Neural progenitor cell (in vitro differentiated cells): ENCODE measurements at regions not wholly inside any gene's neighbourhood (a gene's known extent, or its start where the extent isn't known, plus 50 kb on each side); places are given as distances from the start of the nearest gene placed in this dataset.

Experiments used
- DNase-seq: peaks from one replicate; pipeline ENCODE4 v3.0.0-alpha.2; 2016; ENCODE audit warnings: low spot score
- H2AFZ ChIP-seq: fragments of 200-600 bp; sonication (generic); replicated peaks from 2 replicates; pipeline ENCODE4 v1.6.1; 2016; ENCODE audit warnings: antibody characterized with exemption
- H3F3A ChIP-seq: fragments of 200-600 bp; sonication (generic); 2 replicates; pipeline ENCODE4 v1.6.1; 2016; ENCODE audit warnings: antibody characterized with exemption, low read depth
- H3K27ac ChIP-seq: fragments of 200-600 bp; sonication (generic); 2 replicates; pipeline ENCODE4 v1.5.1; 2016; ENCODE audit warnings: mild to moderate bottlenecking
- H3K27me3 ChIP-seq: fragments of 200-600 bp; sonication (generic); 2 replicates; pipeline ENCODE4 v1.6.1; 2016; ENCODE audit warnings: mild to moderate bottlenecking, moderate library complexity
- H3K36me3 ChIP-seq: fragments of 200-600 bp; sonication (generic); 2 replicates; pipeline ENCODE4 v1.5.1; 2016
- H3K4me1 ChIP-seq: fragments of 200-600 bp; sonication (generic); 2 replicates; pipeline ENCODE4 v1.6.1; 2016; ENCODE audit warnings: mixed run types
- H3K4me2 ChIP-seq: fragments of 200-600 bp; sonication (generic); 2 replicates; pipeline ENCODE4 v1.6.1; 2016
- H3K4me3 ChIP-seq: fragments of 200-600 bp; sonication (generic); 2 replicates; pipeline ENCODE4 v1.5.1; 2016
- H3K79me2 ChIP-seq: fragments of 200-600 bp; sonication (generic); 2 replicates; pipeline ENCODE4 v1.6.1; 2016; ENCODE audit warnings: low read depth
- H3K9ac ChIP-seq: fragments of 200-600 bp; sonication (generic); 2 replicates; pipeline ENCODE4 v1.6.1; 2016
- H3K9me3 ChIP-seq: fragments of 200-600 bp; sonication (generic); 2 replicates; pipeline ENCODE4 v1.5.1; 2016; ENCODE audit warnings: low read depth
- H4K20me1 ChIP-seq: fragments of 200-600 bp; sonication (generic); 2 replicates; pipeline ENCODE4 v1.6.1; 2016; ENCODE audit warnings: low read depth
- H3K27ac Mint-ChIP-seq: 3 replicates; pipeline ENCODE4 v1.8.0; 2021; ENCODE audit warnings: mixed read lengths
- H3K27me3 Mint-ChIP-seq: 2 replicates; pipeline ENCODE4 v1.8.0; 2022; ENCODE audit warnings: low read depth, mild to moderate bottlenecking, inconsistent platforms, moderate library complexity, mixed read lengths; ENCODE audit not compliant: insufficient read depth
- H3K36me3 Mint-ChIP-seq: 3 replicates; pipeline ENCODE4 v1.8.0; 2021; ENCODE audit warnings: mixed read lengths
- H3K4me1 Mint-ChIP-seq: 3 replicates; pipeline ENCODE4 v1.8.0; 2021; ENCODE audit warnings: mixed read lengths
- H3K4me3 Mint-ChIP-seq: 3 replicates; pipeline ENCODE4 v1.8.0; 2021; ENCODE audit warnings: mild to moderate bottlenecking, moderate library complexity, mixed read lengths
- H3K9me3 Mint-ChIP-seq: 3 replicates; pipeline ENCODE4 v1.8.0; 2020; ENCODE audit warnings: mixed read lengths
- CTCF ChIP-seq: fragments of 200-600 bp; sonication (generic); IDR thresholded peaks from 2 replicates; pipeline ENCODE4 v1.5.1; 2017; ENCODE audit warnings: antibody characterized with exemption, mild to moderate bottlenecking
- EZH2 ChIP-seq: fragments of 200-600 bp; sonication (generic); IDR thresholded peaks from 2 replicates; pipeline ENCODE4 v1.6.1; 2017; ENCODE audit warnings: antibody characterized with exemption, mild to moderate bottlenecking, moderate library complexity
- EZH2phosphoT487 ChIP-seq: fragments of 200-600 bp; sonication (generic); IDR thresholded peaks from 2 replicates; pipeline ENCODE4 v1.6.1; 2017; ENCODE audit warnings: antibody characterized with exemption

GRCh38 chr13:112244495-112245177, 131.5 kb upstream of the SPACA7 start:
- H3K36me3 Mint-ChIP-seq, result no peaks in the 10 kb centered on the region
- no peak overlapping the region for H3K4me3 Mint-ChIP-seq
- no peaks in the 10 kb centered on the region for H3F3A ChIP-seq
- peaks cover 45% of the 10 kb centered on the region for H3K4me1 Mint-ChIP-seq
- H3K36me3 ChIP-seq, result no peaks in the 10 kb centered on the region
- no peaks in the 10 kb centered on the region for H4K20me1 ChIP-seq
- no peak overlapping the region for H3K4me3 ChIP-seq
- no peaks in the 10 kb centered on the region for H3K9me3 ChIP-seq
- peaks cover 9% of the 10 kb centered on the region for H3K4me1 ChIP-seq
- no peaks in the 10 kb centered on the region for H3K27me3 ChIP-seq
- no peak overlapping the region for H3K9ac ChIP-seq
- H3K4me2 ChIP-seq, result no peak overlapping the region
- no peak for DNase-seq
- no peak overlapping the region for H3K27ac Mint-ChIP-seq
- no peak overlapping the region for H2AFZ ChIP-seq
- H3K27me3 Mint-ChIP-seq, result peaks cover 3% of the 10 kb centered on the region
- H3K79me2 ChIP-seq, result no peaks in the 10 kb centered on the region
- TF ChIP-seq CTCF, result no peak
- TF ChIP-seq EZH2phosphoT487, result no peak
- TF ChIP-seq EZH2, result no peak
- H3K9me3 Mint-ChIP-seq, result peaks cover 4% of the 10 kb centered on the region
- no peak overlapping the region for H3K27ac ChIP-seq

- H3K36me3 ChIP-seq, result no peaks in the 10 kb centered on the region
- no peak overlapping the region for H3K27ac ChIP-seq
- H3K79me2 ChIP-seq, result no peaks in the 10 kb centered on the region
- no peak overlapping the region for H3K4me2 ChIP-seq
- H3K27me3 ChIP-seq, result no peaks in the 10 kb centered on the region
- no peak overlapping the region for H3K27ac Mint-ChIP-seq
- H3K9ac ChIP-seq, result no peak overlapping the region
- no peak overlapping the region for H3K4me3 ChIP-seq
- no peaks in the 10 kb centered on the region for H3K9me3 ChIP-seq
- H3K9me3 Mint-ChIP-seq, result peaks cover 3% of the 10 kb centered on the region
- H2AFZ ChIP-seq, result no peak overlapping the region
- H3K4me1 ChIP-seq, result peaks cover 9% of the 10 kb centered on the region
- peaks cover 8% of the 10 kb centered on the region for H3K27me3 Mint-ChIP-seq
- DNase-seq, result no peak
- H3K36me3 Mint-ChIP-seq, result no peaks in the 10 kb centered on the region
- H3K4me1 Mint-ChIP-seq, result peaks cover 50% of the 10 kb centered on the region
- H4K20me1 ChIP-seq, result no peaks in the 10 kb centered on the region
- TF ChIP-seq CTCF, result no peak
- TF ChIP-seq EZH2, result no peak
- no peak for TF ChIP-seq EZH2phosphoT487
- no peak overlapping the region for H3K4me3 Mint-ChIP-seq
- H3F3A ChIP-seq, result no peaks in the 10 kb centered on the region
Observed at GRCh38 chr13:112245179-112245724, 130.9 kb upstream of the SPACA7 start.

GRCh38 chr13:112245989-112246388, 130.2 kb upstream of the SPACA7 start:
- H3K4me1 ChIP-seq, result peaks cover 9% of the 10 kb centered on the region
- H3K4me3 ChIP-seq, result no peak overlapping the region
- H3K4me3 Mint-ChIP-seq, result no peak overlapping the region
- no peak for TF ChIP-seq CTCF
- H3K27me3 ChIP-seq, result no peaks in the 10 kb centered on the region
- DNase-seq, result no peak
- H3K36me3 ChIP-seq, result no peaks in the 10 kb centered on the region
- peaks cover 10% of the 10 kb centered on the region for H3K27me3 Mint-ChIP-seq
- peaks cover 57% of the 10 kb centered on the region for H3K4me1 Mint-ChIP-seq
- H3K36me3 Mint-ChIP-seq, result no peaks in the 10 kb centered on the region
- no peaks in the 10 kb centered on the region for H4K20me1 ChIP-seq
- no peak overlapping the region for H3K4me2 ChIP-seq
- no peaks in the 10 kb centered on the region for H3F3A ChIP-seq
- no peak overlapping the region for H2AFZ ChIP-seq
- peaks cover 3% of the 10 kb centered on the region for H3K9me3 Mint-ChIP-seq
- no peak overlapping the region for H3K27ac ChIP-seq
- H3K27ac Mint-ChIP-seq, result peak overlapping the region; percentile 8
- H3K9me3 ChIP-seq, result no peaks in the 10 kb centered on the region
- H3K79me2 ChIP-seq, result no peaks in the 10 kb centered on the region
- no peak overlapping the region for H3K9ac ChIP-seq
